GM12878 (cell line): ENCODE measurements at regions not wholly inside any gene's neighbourhood (a gene's known extent, or its start where the extent isn't known, plus 50 kb on each side); places are given as distances from the start of the nearest gene placed in this dataset.
"Not testable (repeated sequence)": the region's sequence is repeated elsewhere in the genome, so short reads cannot be mapped to it uniquely, and the experiment has no call there.

Experiments used
- ATAC-seq: fragments of 200-7000 bp; cut with Tn5 transposase; 3 replicates; pipeline ENCODE4 v1.9.1; 2020; ENCODE audit warnings: mild to moderate bottlenecking, moderate library complexity
- BruUV-seq: library from RNA; stranded (reverse); fragments of 400-500 nt; replicated peaks from 2 replicates; lab custom pipeline; 2021; lab: Mats Ljungman, UMichigan
- CTCF ChIA-PET: fragments of 300-600 bp; sonication (Branson Sonifier 250); formaldehyde crosslinking; extraction: SDS; loops from one replicate; lab custom pipeline; 2021; ENCODE audit warnings: inconsistent platforms; lab: Yijun Ruan, JAX
- POLR2A ChIA-PET: fragments of 350-600 bp; formaldehyde crosslinking; extraction: SDS; loops from one replicate; lab custom pipeline; 2021; ENCODE audit warnings: inconsistent platforms; lab: Charles Lee
- RAD21 ChIA-PET: fragments of 300-600 bp; sonication (Branson Sonifier 250); formaldehyde crosslinking; loops from one replicate; lab custom pipeline; 2023; ENCODE audit warnings: antibody characterized with exemption; ENCODE audit not compliant: unreplicated experiment; lab: Charles Lee
- SMC1A ChIA-PET: fragments of 300-600 bp; sonication (Branson Sonifier 250); formaldehyde crosslinking; loops from one replicate; lab custom pipeline; 2023; ENCODE audit not compliant: unreplicated experiment, uncharacterized antibody; lab: Charles Lee
- DNase-seq: peaks from one replicate; pipeline ENCODE4 v3.0.0-alpha.2; 2011; ENCODE audit warnings: low read depth, low spot score
- FAIRE-seq: peaks from 3 replicates; lab custom pipeline; 2011; peaks lifted over from hg19 to GRCh38; lab: Jason Lieb, UNC
- H2AFZ ChIP-seq: 2 replicates; pipeline ENCODE4 v1.6.0; 2011; ENCODE audit warnings: low read depth, low read length, control low read depth; ENCODE audit not compliant: control insufficient read depth
- H3K27ac ChIP-seq: 2 replicates; pipeline ENCODE4 v1.5.1; 2011; ENCODE audit warnings: control low read depth; ENCODE audit not compliant: control insufficient read depth, insufficient read depth
- H3K27me3 ChIP-seq, 2 experiments: replicated peaks in 1 of 2; 2 replicates each; pipeline versions ENCODE4 v1.6.0 to v1.6.1; 2011; ENCODE audit warnings: low read length in 1 of 2; ENCODE audit not compliant: control insufficient read depth in 2 of 2, insufficient read depth in 2 of 2
- H3K36me3 ChIP-seq, 2 experiments: 2 replicates each; pipeline ENCODE4 v1.5.1; 2011; ENCODE audit warnings: low read length in 1 of 2; ENCODE audit not compliant: control insufficient read depth in 2 of 2, insufficient read depth in 2 of 2
- H3K4me1 ChIP-seq: 2 replicates; pipeline ENCODE4 v1.6.1; 2011; ENCODE audit warnings: mild to moderate bottlenecking, low read length, moderate library complexity, mixed read lengths; ENCODE audit not compliant: control insufficient read depth, insufficient read depth
- H3K4me2 ChIP-seq: 2 replicates; pipeline ENCODE4 v1.6.0; 2011; ENCODE audit warnings: control low read depth; ENCODE audit not compliant: control insufficient read depth, insufficient read depth
- H3K4me3 ChIP-seq: fragments of 200-600 bp; sonication (generic); 2 replicates; pipeline ENCODE4 v1.5.1; 2016
- H3K79me2 ChIP-seq: 2 replicates; pipeline ENCODE4 v1.6.0; 2011; ENCODE audit warnings: low read length; ENCODE audit not compliant: control insufficient read depth, insufficient read depth
- H3K9ac ChIP-seq: 2 replicates; pipeline ENCODE4 v1.8.0; 2011; ENCODE audit warnings: low read length, control low read depth, mixed read lengths; ENCODE audit not compliant: control insufficient read depth, insufficient read depth
- H3K9me3 ChIP-seq: replicated peaks from 3 replicates; pipeline ENCODE4 v1.5.1; 2011; ENCODE audit warnings: mild to moderate bottlenecking, low read length; ENCODE audit not compliant: control insufficient read depth, insufficient read depth
- H4K20me1 ChIP-seq: 2 replicates; pipeline ENCODE4 v1.6.0; 2011; ENCODE audit not compliant: control insufficient read depth, insufficient read depth
- BACH1 ChIP-seq: fragments of 450-650 bp; IDR thresholded peaks from 2 replicates; pipeline ENCODE4 v1.6.1; 2017; ENCODE audit warnings: mild to moderate bottlenecking, borderline replicate concordance
- CREM ChIP-seq: IDR thresholded peaks from 2 replicates; pipeline ENCODE4 v1.6.1; 2014; ENCODE audit warnings: antibody characterized with exemption, low read depth
- POLR2A ChIP-seq: IDR thresholded peaks from 2 replicates; pipeline ENCODE4 v1.6.1; 2011; ENCODE audit warnings: low read depth, mild to moderate bottlenecking, low read length
- SUPT20H ChIP-seq: IDR thresholded peaks from 2 replicates; pipeline ENCODE4 v1.6.1; 2011; ENCODE audit warnings: low read depth, mild to moderate bottlenecking, low read length, moderate library complexity, borderline replicate concordance; ENCODE audit not compliant: control insufficient read depth
- WGBS: methylation state at CpG from one replicate; pipeline ENCODE4 v1.1.6; 2016; ENCODE audit warnings: low lambda C conversion rate; ENCODE audit not compliant: insufficient replicate concordance, insufficient coverage; ENCODE audit errors: missing lambda C conversion rate; 5-methylcytosine and 5-hydroxymethylcytosine counted together
- in situ Hi-C: fragments of 300-500 bp; cut with MboI; formaldehyde crosslinking; loops from 9 replicates; pipeline ENCODE4 v1.14.3; 2018; ENCODE audit warnings: mixed read lengths
- intact Hi-C: fragments of 100-400 bp; cut with micrococcal nuclease; formaldehyde crosslinking; loops from one replicate; pipeline ENCODE4 v1.14.2; 2022; ENCODE audit not compliant: unreplicated experiment

DNA sequence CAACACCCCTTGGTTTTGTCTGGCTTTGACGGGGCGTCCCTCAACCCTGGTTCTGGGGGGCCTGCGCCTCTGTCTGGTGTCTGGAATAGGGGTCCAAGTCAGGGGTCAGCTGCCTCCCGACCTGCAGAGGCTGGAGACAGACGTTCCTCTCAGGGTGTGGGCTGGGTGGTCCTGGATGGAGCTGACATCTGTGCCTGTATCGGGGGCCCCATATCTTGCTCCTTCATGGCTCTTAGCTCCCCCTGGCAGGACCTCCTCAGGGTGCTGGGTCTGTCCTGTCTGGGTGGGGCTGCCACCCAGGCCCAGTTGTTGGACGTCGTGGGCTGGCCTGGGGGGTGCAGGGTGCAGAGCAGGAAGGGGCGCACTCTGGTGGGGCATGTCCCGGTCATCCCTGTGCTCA is 374.8 kb downstream of the TMEM121 start (continued):
- TF ChIP-seq BACH1, result no peak
- no peak for TF ChIP-seq SUPT20H

DNA sequence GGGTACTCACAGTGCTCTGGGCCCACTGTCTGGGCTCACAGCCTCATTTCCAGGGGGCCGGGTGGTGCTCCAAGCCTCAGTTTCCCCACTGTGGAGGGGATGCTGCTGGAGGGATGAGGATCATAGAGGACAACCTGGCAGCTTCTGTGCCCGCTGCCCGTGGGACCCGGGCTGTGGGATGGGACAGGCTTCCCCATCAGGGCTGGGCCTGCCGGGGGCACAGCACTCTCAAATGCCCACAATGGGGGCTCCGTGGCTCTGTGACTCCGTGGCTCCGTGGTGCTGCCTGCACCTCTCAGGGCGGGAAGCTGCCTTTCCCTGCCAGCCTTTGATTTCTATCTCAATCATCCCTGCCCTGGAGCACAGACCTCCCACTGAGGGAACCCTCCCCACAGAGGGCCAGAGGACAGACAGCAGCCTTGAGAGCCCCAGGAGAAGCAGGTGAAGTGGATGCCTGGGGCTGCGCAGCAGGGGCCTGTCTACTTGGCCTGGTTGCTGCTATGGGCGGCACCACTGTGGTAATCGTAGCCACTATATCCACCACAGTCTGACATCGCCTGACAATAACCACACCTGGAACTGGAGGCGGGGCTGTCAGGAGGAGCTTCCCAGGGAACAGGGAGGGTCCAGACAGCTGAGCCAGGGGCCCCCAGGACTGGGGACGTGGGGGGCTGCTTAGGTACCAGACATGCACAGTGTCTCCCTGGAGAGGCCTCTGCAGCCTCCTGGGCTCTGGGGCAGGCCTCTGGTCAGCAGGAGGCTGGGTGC is 375.9 kb downstream of the TMEM121 start:
- TF ChIP-seq POLR2A (peak; percentile 52; the same call in 1 of the 2 replicates), CREM (no peak)
- Histone ChIP-seq H3K79me2 (peaks cover 43% of the 10 kb centered on the region), H3K27ac (peak overlapping the region; percentile 84), H3K36me3 (no peaks in the 10 kb centered on the region), H3K9ac (peak overlapping the region; percentile 90), H3K27me3 (no peaks in the 10 kb centered on the region), H2AFZ (no peak overlapping the region), H4K20me1 (no peaks in the 10 kb centered on the region), H3K4me3 (no peak overlapping the region), H3K4me2 (no peak overlapping the region), H3K9me3 (no peaks in the 10 kb centered on the region), H3K4me1 (no peaks in the 10 kb centered on the region)
- POLR2A ChIA-PET, result no interaction called here
- WGBS, result no CpG with 5 or more reads among the region's 15 CpGs
- ATAC-seq, result no peak
- in situ Hi-C loops (no loop called here), intact Hi-C loops (no loop called here)
- RAD21 ChIA-PET, result no interaction called here
- SMC1A ChIA-PET, result no interaction called here
- no peak for FAIRE-seq
- CTCF ChIA-PET, result no interaction called here
- DNase-seq, result no peak
- BruUV-seq, result no TSS peak

DNA sequence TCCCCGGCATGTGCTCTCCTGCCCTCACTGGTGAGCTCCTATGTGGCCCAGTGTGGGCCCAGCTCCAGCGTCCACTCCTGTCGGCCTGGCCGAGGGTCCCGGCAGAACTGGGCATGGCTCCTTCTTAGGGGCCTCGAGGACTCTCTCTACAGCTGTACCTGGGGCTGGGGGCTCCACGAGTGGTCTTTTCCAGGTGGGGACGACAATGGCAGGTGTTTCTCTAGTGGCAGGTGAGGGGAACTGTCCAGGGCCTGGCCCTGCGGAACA is 376.4 kb downstream of the TMEM121 start:
- CTCF ChIA-PET, RAD21 ChIA-PET, ATAC-seq, in situ Hi-C loops, H4K20me1 ChIP-seq, H2AFZ ChIP-seq, SMC1A ChIA-PET, POLR2A ChIA-PET, H3K4me1 ChIP-seq, H3K36me3 ChIP-seq, H3K9me3 ChIP-seq, H3K27me3 ChIP-seq, intact Hi-C loops, H3K4me2 ChIP-seq, DNase-seq, BruUV-seq, FAIRE-seq, H3K4me3 ChIP-seq: not testable (repeated sequence)
- Histone ChIP-seq H3K79me2 (peaks cover 48% of the 10 kb centered on the region), H3K27ac (peak overlapping the region; percentile 84), H3K9ac (peak overlapping the region; percentile 90)
- WGBS, result no CpG with 5 or more reads among the region's 9 CpGs
- TF ChIP-seq POLR2A, result peak; percentile 44
